GM18505 (cell line): ENCODE measurements at regions not wholly inside any gene's neighbourhood (a gene's known extent, or its start where the extent isn't known, plus 50 kb on each side); places are given as distances from the start of the nearest gene placed in this dataset.

Experiments used
- ATAC-seq: cut with Tn5 transposase; IDR thresholded peaks from one replicate; pipeline ENCODE4 v1.9.1; 2021; ENCODE audit not compliant: unreplicated experiment
- POLR2A ChIP-seq: IDR thresholded peaks from 4 replicates; pipeline ENCODE4 v1.6.1; 2011; ENCODE audit warnings: borderline replicate concordance; ENCODE audit not compliant: insufficient read depth, insufficient read length; ENCODE audit errors: extremely low read depth

GRCh38 chr2:16014041-16014787 is 73.9 kb downstream of the MYCN start:
- TF ChIP-seq POLR2A, result no peak

DNA sequence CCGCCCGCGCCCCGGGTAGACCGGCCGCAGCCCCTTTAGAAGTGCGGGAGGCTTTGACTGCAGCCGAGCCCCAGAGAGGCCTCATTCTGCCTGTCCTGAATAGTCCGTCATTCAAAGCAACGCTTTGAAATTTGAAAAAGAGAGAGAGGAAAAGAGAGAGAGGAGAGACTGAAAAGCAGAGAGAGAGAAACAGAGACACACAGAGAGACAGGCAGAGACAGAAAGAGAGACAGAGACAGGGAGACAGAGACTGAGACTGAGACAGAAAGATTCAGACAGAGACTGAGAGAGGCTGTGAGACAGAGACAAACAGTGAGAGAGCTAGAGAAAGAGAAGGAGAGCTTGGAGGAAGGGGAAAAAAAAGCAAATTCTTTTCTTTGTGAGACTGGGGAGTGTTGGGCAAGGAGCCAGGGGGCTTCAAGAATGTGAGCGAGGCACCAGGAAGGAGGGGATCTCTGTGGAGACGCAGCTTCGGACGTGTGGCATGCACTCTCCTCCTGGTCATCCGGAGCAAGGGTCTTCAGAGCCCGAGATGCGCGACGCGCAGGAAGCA is 73.1 kb downstream of the MYCN start:
- TF ChIP-seq POLR2A, result no peak
- no peak for ATAC-seq

More at GRCh38 chr2:16014041-16014787, 73.9 kb downstream of the MYCN start:
- ATAC-seq, result no peak

DNA sequence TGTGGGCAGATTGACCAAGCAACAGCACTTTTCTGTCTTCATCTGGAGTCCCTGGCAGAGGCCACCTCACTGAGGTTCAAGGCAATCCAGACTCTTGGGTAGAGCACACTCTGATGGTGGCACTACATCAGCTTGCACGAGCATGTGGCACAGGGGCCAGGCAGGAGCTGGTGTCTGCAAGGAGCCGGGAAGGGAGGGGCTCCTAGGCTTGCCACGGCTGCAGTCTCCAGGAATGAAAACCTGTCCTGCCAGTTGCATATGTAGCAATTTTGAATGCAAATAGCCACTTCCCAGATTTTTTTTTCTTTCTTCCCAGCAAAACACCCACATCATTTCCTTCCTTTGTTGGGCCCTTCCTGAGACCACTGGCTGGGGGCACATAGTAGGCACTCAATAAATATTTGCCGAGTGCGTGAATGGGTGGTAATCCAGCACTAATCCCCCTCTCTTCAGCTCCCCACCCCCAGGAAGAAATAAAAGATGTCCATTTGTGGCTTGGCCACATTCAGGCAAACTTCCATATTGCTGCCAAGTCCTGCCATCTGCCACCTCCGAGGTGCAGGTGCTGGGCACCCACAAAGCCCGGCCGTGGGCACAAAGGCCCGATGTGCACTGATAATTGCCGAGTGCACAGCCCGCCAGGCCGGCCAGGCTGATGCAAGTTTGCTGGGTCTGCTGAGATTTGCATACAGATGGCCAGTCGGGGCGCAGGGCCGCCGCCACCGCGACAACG is 72.4 kb downstream of the MYCN start:
- TF ChIP-seq POLR2A, result no peak
- ATAC-seq, result no peak

DNA sequence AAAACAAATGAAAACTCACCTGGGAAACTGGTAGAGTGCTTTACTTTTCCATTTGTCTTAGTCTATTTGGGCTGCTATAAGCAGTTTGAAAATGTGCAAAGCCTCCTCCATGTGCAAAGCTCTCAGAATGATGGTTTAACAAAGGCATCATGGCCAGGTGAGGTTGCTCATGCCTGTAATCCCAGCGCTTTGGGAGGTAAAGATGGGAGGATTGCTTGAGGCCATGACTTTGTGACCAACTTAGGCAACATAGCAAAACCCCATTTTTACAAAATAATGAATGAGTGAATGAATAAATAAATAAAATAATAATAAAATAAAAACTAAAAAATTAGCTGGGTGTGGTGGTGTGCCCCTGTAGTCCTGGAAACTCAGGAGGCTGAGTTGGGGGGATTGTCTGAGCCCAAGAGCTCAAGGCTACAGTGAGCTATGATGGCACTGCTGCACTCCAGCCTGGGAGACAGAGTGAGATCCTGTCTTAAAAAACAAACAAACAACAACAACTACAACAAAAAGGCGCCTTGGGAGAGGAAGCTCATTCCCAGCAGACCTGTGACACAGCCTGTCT is 71.8 kb downstream of the MYCN start:
- no peak for ATAC-seq
- TF ChIP-seq POLR2A, result no peak

DNA sequence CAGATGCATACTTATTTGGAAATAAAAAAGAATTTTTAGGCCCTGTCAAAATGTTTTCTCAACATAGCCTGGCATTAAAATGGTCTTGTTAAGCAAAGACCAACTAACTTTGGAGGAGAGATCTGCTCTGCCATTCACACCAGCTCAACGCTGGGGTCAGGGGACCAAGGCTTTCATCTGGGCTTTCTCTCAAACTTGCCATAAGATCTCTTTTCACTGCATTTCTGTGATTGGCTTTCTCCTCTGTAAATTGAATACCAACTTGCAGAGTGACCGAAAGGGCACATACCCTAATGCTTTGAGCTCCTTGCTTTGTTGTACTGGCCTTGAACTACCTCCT is 71.2 kb downstream of the MYCN start:
- no peak for TF ChIP-seq POLR2A
- ATAC-seq, result no peak

GRCh38 chr2:16010951-16011620 is 70.7 kb downstream of the MYCN start:
- no peak for ATAC-seq
- TF ChIP-seq POLR2A, result no peak

- TF ChIP-seq POLR2A, result no peak
- ATAC-seq, result no peak
Measured at GRCh38 chr2:16010011-16010410, 69.7 kb downstream of the MYCN start.

DNA sequence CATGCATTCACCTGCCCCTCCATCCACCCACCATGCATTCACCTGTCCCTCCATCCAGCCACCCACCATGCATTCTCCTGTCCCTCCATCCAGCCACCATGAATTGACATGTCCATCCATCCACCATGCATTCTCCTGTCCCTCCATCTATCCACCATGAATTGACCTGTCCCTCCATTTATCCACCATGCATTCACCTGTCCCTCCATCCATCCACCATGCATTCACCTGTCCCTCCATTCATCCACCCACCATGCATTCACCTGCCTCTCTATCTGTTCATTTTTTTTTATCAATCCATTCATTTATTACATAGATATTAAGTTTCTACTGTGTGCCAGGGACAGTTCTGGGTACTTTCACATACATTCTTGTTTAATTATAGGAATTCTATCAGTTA is 69.2 kb downstream of the MYCN start:
- TF ChIP-seq POLR2A, result no peak
- no peak for ATAC-seq

DNA sequence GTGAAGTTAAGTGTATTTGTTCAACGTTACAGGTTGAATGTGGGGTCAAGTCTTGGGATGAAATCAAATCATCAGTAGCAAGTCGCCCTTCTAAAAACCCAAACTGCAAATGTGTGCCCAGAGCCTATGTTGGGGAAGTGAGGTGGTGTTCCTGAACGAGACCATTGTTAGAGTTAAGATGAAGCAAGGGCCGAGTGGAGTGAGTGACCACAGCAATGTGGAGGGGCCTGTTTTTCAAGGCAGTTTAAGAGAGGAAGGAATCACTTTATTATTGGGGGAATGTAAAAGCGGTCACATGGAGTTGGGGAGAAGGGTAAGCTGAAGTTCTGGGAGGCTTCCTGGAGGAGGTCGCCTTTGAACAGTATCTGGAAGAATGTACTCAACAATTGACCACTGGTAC is 68.5 kb downstream of the MYCN start:
- ATAC-seq, result no peak
- TF ChIP-seq POLR2A, result no peak

GRCh38 chr2:16008331-16008850 is 68.0 kb downstream of the MYCN start:
- ATAC-seq, result no peak
- no peak for TF ChIP-seq POLR2A

DNA sequence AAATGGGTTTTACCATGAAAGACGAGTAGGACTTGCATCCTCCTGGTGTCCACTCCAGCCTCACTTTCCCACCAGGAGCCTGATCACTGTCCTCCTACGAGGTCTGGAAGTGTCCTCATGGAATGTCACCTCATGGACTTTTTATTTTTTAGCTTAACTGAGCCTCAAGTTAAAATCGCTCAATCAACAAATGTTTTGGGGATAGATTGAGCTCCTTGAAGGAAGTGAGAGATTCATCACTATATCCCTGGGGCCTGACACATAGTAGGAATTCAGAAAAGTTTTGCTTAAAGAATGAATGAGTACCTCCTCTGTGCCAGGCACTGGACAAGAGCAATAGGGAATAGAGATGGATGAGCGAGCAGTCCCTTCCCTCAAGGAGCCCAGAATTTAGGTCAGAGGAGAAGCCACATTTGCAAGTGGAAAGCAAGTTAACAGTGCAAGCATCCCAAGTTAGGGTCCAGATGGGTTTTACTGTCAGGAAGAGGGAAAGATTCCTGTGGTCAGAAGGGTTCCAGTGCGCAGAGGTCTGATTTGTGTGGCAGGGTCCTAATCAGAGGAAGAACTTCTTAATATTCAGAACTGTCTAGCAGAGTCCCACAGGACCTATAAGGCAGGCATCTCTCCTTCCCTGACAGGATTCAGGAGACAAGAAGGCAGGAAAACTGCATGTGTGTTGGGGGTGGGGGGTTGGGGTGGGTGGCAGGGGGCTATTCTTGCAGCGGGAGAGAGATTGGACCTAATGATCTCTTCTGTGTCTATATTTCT is 67.0 kb downstream of the MYCN start:
- ATAC-seq, result no peak
- TF ChIP-seq POLR2A, result no peak

- ATAC-seq, result no peak
- TF ChIP-seq POLR2A, result no peak
Measured at GRCh38 chr2:16006537-16007166, 66.3 kb downstream of the MYCN start.
